ENCODE measurements at regions not wholly inside any gene's neighbourhood (a gene's known extent, or its start where the extent isn't known, plus 50 kb on each side); places are given as distances from the start of the nearest gene placed in this dataset.

- DNase-seq, result no peak
These were observed 407.1 kb downstream of the LMO4 start for GRCh38 chr1:87735750-87736149.

GRCh38 chr1:87739141-87739540 is 410.5 kb downstream of the LMO4 start:
- DNase-seq, result no peak

GRCh38 chr1:87739704-87740103 is 411.0 kb downstream of the LMO4 start:
- DNase-seq, result no peak

- DNase-seq, result no peak
These were observed 414.6 kb downstream of the LMO4 start for GRCh38 chr1:87743256-87743655.

- no peak for DNase-seq
These were observed 415.4 kb downstream of the LMO4 start for GRCh38 chr1:87744056-87744455.

- no peak for DNase-seq
These were observed 416.1 kb downstream of the LMO4 start for GRCh38 chr1:87744763-87745162.

- no peak for DNase-seq
These were observed 424.7 kb downstream of the LMO4 start for GRCh38 chr1:87753366-87753765.

GRCh38 chr1:87754139-87754538 is 425.5 kb downstream of the LMO4 start:
- no peak for DNase-seq

- DNase-seq, result no peak
These were observed 429.0 kb downstream of the LMO4 start for GRCh38 chr1:87757676-87758075.

GRCh38 chr1:87759421-87760087 is 430.9 kb downstream of the LMO4 start:
- no peak for DNase-seq

- no peak for DNase-seq
These were observed 431.5 kb downstream of the LMO4 start for GRCh38 chr1:87760155-87760554.

GRCh38 chr1:87760654-87761053 is 432.0 kb downstream of the LMO4 start:
- no peak for DNase-seq

GRCh38 chr1:87763483-87763882 is 434.8 kb downstream of the LMO4 start:
- no peak for DNase-seq

GRCh38 chr1:87765057-87765680 is 436.5 kb downstream of the LMO4 start:
- no peak for DNase-seq

GRCh38 chr1:87765681-87766070 is 437.0 kb downstream of the LMO4 start:
- no peak for DNase-seq

- DNase-seq, result no peak
These were observed 438.1 kb downstream of the LMO4 start for GRCh38 chr1:87766737-87767136.

GRCh38 chr1:87778896-87779295 is 450.2 kb downstream of the LMO4 start:
- DNase-seq, result no peak

GRCh38 chr1:87781554-87781953 is 452.9 kb downstream of the LMO4 start:
- no peak for DNase-seq

- no peak for DNase-seq
These were observed 454.6 kb downstream of the LMO4 start for GRCh38 chr1:87783315-87783714.

GRCh38 chr1:87785386-87785785 is 456.7 kb downstream of the LMO4 start:
- DNase-seq, result no peak

- DNase-seq, result no peak
These were observed 457.5 kb downstream of the LMO4 start for GRCh38 chr1:87786229-87786628.

GRCh38 chr1:87786861-87787545 is 458.3 kb downstream of the LMO4 start:
- no peak for DNase-seq

- DNase-seq, result no peak
These were observed 458.9 kb downstream of the LMO4 start for GRCh38 chr1:87787551-87787950.

GRCh38 chr1:87790756-87791155 is 462.1 kb downstream of the LMO4 start:
- no peak for DNase-seq
